GM12874 (cell line): ENCODE measurements at regions not wholly inside any gene's neighbourhood (a gene's known extent, or its start where the extent isn't known, plus 50 kb on each side); places are given as distances from the start of the nearest gene placed in this dataset.

Source experiments
- CTCF ChIP-seq: IDR thresholded peaks from 2 replicates; pipeline ENCODE4 v1.5.1; 2011; ENCODE audit warnings: low read depth, mild to moderate bottlenecking, control low read depth, low read length, moderate library complexity; ENCODE audit not compliant: insufficient read depth

- TF ChIP-seq CTCF: no peak
These were observed 517.6 kb upstream of the ATP2B1 start for GRCh38 chr12:90226211-90226610.

GRCh38 chr12:90216815-90217214 lies 508.2 kb upstream of the ATP2B1 start:
- no peak for TF ChIP-seq CTCF

DNA sequence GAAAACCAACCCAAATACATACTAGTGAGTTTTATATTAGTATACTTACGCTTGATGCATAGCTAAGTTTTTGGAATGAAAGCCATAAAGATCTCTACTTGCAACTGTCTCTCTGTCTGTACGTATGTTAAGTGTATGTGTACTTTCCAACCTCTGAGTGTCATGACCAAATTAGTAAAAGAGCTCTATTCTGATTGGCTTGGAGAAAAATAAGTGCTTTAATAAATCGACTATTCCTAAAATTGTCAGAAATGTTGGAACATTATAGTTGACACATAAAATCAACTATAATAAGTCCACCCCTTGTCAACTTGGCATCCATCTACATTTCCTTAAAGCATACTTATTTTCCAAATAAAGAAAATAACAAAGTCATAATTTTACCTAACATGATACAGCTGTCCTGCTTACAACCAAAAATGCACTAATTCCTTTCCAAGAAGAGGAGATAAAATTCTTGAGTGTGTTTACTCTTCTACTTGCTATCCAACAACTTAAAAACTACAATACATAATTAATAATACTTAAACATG lies 507.4 kb upstream of the ATP2B1 start:
- no peak for TF ChIP-seq CTCF

GRCh38 chr12:90211017-90211416 lies 502.4 kb upstream of the ATP2B1 start:
- no peak for TF ChIP-seq CTCF

DNA sequence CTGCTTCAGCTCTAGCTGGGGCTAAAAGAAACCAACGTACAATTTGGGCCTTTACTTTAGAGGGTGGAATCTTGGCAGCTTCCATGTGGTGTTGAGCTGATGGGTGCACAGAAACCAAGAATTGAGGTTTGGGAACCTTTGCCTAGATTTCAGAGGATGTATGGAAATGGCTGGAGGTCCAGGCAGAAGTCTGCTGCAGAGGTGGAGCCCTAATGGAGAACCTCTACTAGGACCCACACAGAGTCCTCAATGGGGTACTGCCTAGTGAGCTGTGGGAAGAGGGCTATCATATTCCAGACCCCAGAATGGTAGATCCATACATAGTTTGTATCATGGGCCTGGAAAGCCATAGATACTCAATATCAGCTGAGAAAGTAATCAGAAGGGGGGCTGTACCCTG lies 500.4 kb upstream of the ATP2B1 start:
- no peak for TF ChIP-seq CTCF

DNA sequence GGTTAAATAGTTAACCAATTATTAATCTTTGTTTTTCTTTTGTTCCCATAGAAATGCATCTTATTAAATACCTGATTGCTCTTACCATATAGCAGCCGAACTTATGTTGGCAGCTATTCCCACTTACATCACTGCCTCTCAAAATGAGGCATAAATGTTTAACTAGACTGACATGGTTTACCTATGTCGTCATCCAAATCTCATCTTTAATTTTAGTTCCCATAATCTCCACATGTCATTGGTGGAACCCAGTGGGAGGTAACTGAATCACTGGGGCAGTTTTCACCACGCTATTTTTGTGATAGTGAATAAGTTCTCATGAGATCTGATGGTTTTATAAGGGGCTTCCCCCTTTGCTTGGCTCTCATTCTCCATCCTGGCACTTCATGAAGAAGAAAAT lies 499.2 kb upstream of the ATP2B1 start:
- TF ChIP-seq CTCF: no peak

DNA sequence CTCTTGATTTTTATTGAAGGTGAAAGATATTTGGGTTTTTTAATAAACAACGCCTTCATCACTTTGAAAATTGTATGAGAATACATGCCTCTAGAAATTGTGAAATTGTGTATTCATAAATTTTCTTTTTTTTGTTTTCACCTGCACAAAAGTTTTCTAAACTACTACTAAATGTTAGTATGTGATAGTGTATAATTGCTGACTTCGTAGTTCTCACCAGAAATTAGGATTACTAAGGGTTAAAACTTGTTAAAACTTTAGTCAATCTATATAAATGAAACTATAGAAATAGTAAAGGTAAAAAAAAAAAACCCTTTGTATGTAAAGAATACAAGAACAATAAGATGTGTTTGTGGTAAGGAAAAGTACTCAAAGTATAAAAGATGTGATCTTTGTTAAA lies 496.5 kb upstream of the ATP2B1 start:
- no peak for TF ChIP-seq CTCF

GRCh38 chr12:90203556-90203955 lies 494.9 kb upstream of the ATP2B1 start:
- TF ChIP-seq CTCF: no peak
